Heart right ventricle (tissue), 16 donors: ENCODE measurements at regions not wholly inside any gene's neighbourhood (a gene's known extent, or its start where the extent isn't known, plus 50 kb on each side); places are given as distances from the start of the nearest gene placed in this dataset.

ENCODE experiments used
- ATAC-seq, 8 donors: fragments of 200-7000 bp; cut with Tn5 transposase; one replicate each; pipeline ENCODE4 v1.9.1; 2020; ENCODE audit warnings: mild to moderate bottlenecking in 8 of 8, moderate library complexity in 8 of 8, moderate number of reproducible peaks in 1 of 8
- DNase-seq, 2 donors: peaks; one replicate each; pipeline ENCODE4 v3.0.0-alpha.2; 2020
- H3K27ac ChIP-seq, 10 donors: fragments of 200-600 bp; sonication (generic) in 2 of 10; one replicate each; pipeline versions ENCODE4 v1.5.0 to v1.8.0; 2020 to 2022; ENCODE audit warnings: mild to moderate bottlenecking in 3 of 10
- H3K27me3 ChIP-seq, 7 donors: fragments of 200-600 bp; one replicate each; pipeline ENCODE4 v1.8.0; 2021 to 2022; ENCODE audit warnings: mild to moderate bottlenecking in 2 of 7
- H3K36me3 ChIP-seq, 9 donors: fragments of 200-600 bp; sonication (generic) in 1 of 9; one replicate each; pipeline versions ENCODE4 v1.5.0 to v1.8.0; 2020 to 2022; ENCODE audit warnings: mild to moderate bottlenecking in 2 of 9
- H3K4me1 ChIP-seq, 9 donors: fragments of 200-600 bp; sonication (generic) in 1 of 9; one replicate each; pipeline versions ENCODE4 v1.5.0 to v1.8.0; 2020 to 2022; ENCODE audit warnings: mild to moderate bottlenecking in 4 of 9
- H3K4me3 ChIP-seq, 10 donors: fragments of 200-600 bp; sonication (generic) in 2 of 10; one replicate each; pipeline versions ENCODE4 v1.5.0 to v1.8.0; 2020 to 2022; ENCODE audit warnings: mild to moderate bottlenecking in 7 of 10, moderate library complexity in 2 of 10
- H3K9me3 ChIP-seq, 11 donors: fragments of 200-600 bp in 10 of 11; sonication (generic) in 2 of 11; one replicate each; pipeline versions ENCODE4 v1.5.0 to v1.8.0; 2013 to 2022; ENCODE audit warnings: mild to moderate bottlenecking in 2 of 11, control low read depth in 1 of 11, moderate library complexity in 1 of 11
- CTCF ChIP-seq, 9 donors: fragments of 200-600 bp; sonication (generic) in 2 of 9; IDR thresholded peaks; one replicate each; pipeline versions ENCODE4 v1.5.0 to v1.8.0; 2021 to 2022; ENCODE audit warnings: antibody characterized with exemption in 9 of 9, mild to moderate bottlenecking in 5 of 9, moderate library complexity in 1 of 9
- WGBS, 2 donors: extraction: QIAGEN DNeasy Blood & Tissue Kit; methylation state at CpG; one replicate each; pipeline ENCODE4 v1.1.7; 2013; ENCODE audit warnings: inconsistent platforms in 1 of 2; 5-methylcytosine and 5-hydroxymethylcytosine counted together
- intact Hi-C, 10 donors: fragments of 100-400 bp; cut with DNase I; formaldehyde crosslinking; loops; one replicate each; pipeline versions ENCODE4 v1.11.1 to v1.14.2; 2022
- donor health status: Arrhythmogenic right ventricular cardiomyopathy.
- donor health status: ischemic (EF 13 %, LVEDD 7.1; RV severe dilation, severe dysfunction).
- donor health status: healthy with polysubstance abuse.
- donor health status: DM: no; HTN: yes; CAD: no.
- donor health status: DM: no; HTN: no; CAD: no.
- donor health status: ischemic (EF 25% LVEDD 6.9; RV normal size, moderate dysfunction).
- donor health status: ischemic (EF 25% LVEDD 5.7; RV mildly dilated, moderate dysfunction).
- donor health status: healthy.
- donor health status: DM: yes; HTN: yes; CAD: no.
- donor health status: Ischemic cardiomyopathy.
- donor health status: ischemic (EF 35%, LVEDD 5.7; RV mildly dilated, moderate dysfunction).
- donor health status: nonischemic (EF 11% LVEDD 7.7; RV severe dilation, severe dysfunction).
- donor health status: DM: yes; HTN: yes; CAD: no.
- donor health status: PGD.
- donor health status: ischemic (EF 29% LVEDD 5.4; RV normal size, mild dysfunction).
- donor health status: nonischemic (EF 23%, LVEDD 6.1; RV moderate dilation, normal function).

- 45 to 47% methylated on average over 1 of the region's 1 CpG for WGBS, 2 donors
- no peak overlapping the region for H3K4me3 ChIP-seq
- TF ChIP-seq CTCF (IDR thresholded peaks at IDR 0.05) = no peak
- DNase-seq = peak in 1 of 2 donors; percentile 4
- H3K27ac ChIP-seq = no peak overlapping the region
- no peaks in the 10 kb centered on the region for H3K36me3 ChIP-seq
- no peaks in the 10 kb centered on the region for H3K27me3 ChIP-seq
- intact Hi-C loops = no loop called here
- H3K4me1 ChIP-seq = peaks cover 0 to 9% (median 0%) of the 10 kb centered on the region in 9 donors
- peak in 5 of 8 donors; percentile 34 to 75 (median 66) for ATAC-seq
- H3K9me3 ChIP-seq = peaks cover 0 to 5% (median 0%) of the 10 kb centered on the region in 11 donors
These were observed 179.6 kb downstream of the CBLN1 start for GRCh38 chr16:49101997-49102396.

- intact Hi-C loops = no loop called here
- no peak for TF ChIP-seq CTCF (IDR thresholded peaks at IDR 0.05)
- H3K27me3 ChIP-seq = no peaks in the 10 kb centered on the region
These were observed 181.3 kb downstream of the CBLN1 start for GRCh38 chr16:49100366-49100765.

GRCh38 chr16:49097964-49098363, 183.7 kb downstream of the CBLN1 start:
- WGBS, 2 donors = 52 to 61% methylated on average over 2 of the region's 2 CpGs
- intact Hi-C loops = loop anchor here in 1 of 10 donors (5.0 kb wide), 1 partner anchor 1499 kb away; no protein-coding TSS in a partner anchor
- ATAC-seq = peak in 7 of 8 donors; percentile 51 to 97 (median 87)
- Histone ChIP-seq H3K36me3 (no peaks in the 10 kb centered on the region), H3K27ac (no peak overlapping the region), H3K27me3 (no peaks in the 10 kb centered on the region), H3K4me3 (no peak overlapping the region), H3K9me3 (peaks cover 0 to 5% (median 0%) of the 10 kb centered on the region in 11 donors), H3K4me1 (peaks cover 0 to 12% (median 0%) of the 10 kb centered on the region in 9 donors)
- TF ChIP-seq CTCF (IDR thresholded peaks at IDR 0.05) = no peak
- peak in 1 of 2 donors; percentile 5 for DNase-seq

More at GRCh38 chr16:49100366-49100765, 181.3 kb downstream of the CBLN1 start:
- Histone ChIP-seq H3K36me3 (no peaks in the 10 kb centered on the region), H3K4me3 (no peak overlapping the region), H3K9me3 (peaks cover 0 to 5% (median 0%) of the 10 kb centered on the region in 11 donors), H3K27ac (no peak overlapping the region), H3K4me1 (peaks cover 0 to 12% (median 0%) of the 10 kb centered on the region in 9 donors)
- DNase-seq (no peak), ATAC-seq (no peak)

GRCh38 chr16:49096176-49096945, 185.3 kb downstream of the CBLN1 start:
- no peak for DNase-seq
- Histone ChIP-seq H3K9me3 (peaks cover 0 to 5% (median 0%) of the 10 kb centered on the region in 11 donors), H3K4me1 (peaks cover 0 to 12% (median 0%) of the 10 kb centered on the region in 9 donors), H3K4me3 (no peak overlapping the region), H3K36me3 (no peaks in the 10 kb centered on the region), H3K27me3 (no peaks in the 10 kb centered on the region), H3K27ac (no peak overlapping the region)
- WGBS, 2 donors = 76 to 83% methylated on average over 7 of the region's 7 CpGs
- no peak for ATAC-seq
- no peak for TF ChIP-seq CTCF (IDR thresholded peaks at IDR 0.05)
- intact Hi-C loops = loop anchor here in 1 of 10 donors (5.0 kb wide), 1 partner anchor 1501 kb away; no protein-coding TSS in a partner anchor
